ENCODE measurements at regions not wholly inside any gene's neighbourhood (a gene's known extent, or its start where the extent isn't known, plus 50 kb on each side); places are given as distances from the start of the nearest gene placed in this dataset.

DNA sequence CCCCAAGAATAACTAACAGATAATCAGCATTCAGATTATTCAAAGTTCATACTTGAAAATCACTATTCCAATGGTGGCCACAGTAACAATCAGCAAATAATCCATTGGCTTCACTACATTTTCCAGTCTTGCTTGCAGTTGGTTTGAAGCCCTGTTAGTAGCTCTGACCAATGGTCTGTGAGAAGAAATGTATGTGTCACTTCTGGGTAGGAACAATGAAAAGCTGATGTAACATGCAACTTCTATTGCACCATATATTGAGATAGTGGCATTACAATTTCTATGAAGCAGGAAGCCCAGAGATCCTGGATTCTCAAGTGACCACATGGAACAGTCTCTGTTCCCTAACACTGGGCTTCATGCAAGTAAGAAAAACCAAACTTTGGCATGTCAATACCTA, 250.9 kb upstream of the DAB1 start:
- TF ChIP-seq USF1 (IDR thresholded peaks at IDR 0.05) (no peak), MAX (IDR thresholded peaks at IDR 0.05) (no peak), FOXM1 (IDR thresholded peaks at IDR 0.05; ENCODE audit: borderline replicate concordance, low read depth) (no peak), TCF12 (IDR thresholded peaks at IDR 0.05; ENCODE audit: low read depth) (no peak), EGR1 (IDR thresholded peaks at IDR 0.05) (no peak), TAF1 (IDR thresholded peaks at IDR 0.05; ENCODE audit: low read depth) (no peak), YY1 (IDR thresholded peaks at IDR 0.05; ENCODE audit: low read depth) (no peak), EP300 (IDR thresholded peaks at IDR 0.05; ENCODE audit: borderline replicate concordance) (no peak), TEAD4 (IDR thresholded peaks at IDR 0.05) (no peak), CEBPB (IDR thresholded peaks at IDR 0.05) (no peak)
- TF ChIP-seq, protein P1, sequence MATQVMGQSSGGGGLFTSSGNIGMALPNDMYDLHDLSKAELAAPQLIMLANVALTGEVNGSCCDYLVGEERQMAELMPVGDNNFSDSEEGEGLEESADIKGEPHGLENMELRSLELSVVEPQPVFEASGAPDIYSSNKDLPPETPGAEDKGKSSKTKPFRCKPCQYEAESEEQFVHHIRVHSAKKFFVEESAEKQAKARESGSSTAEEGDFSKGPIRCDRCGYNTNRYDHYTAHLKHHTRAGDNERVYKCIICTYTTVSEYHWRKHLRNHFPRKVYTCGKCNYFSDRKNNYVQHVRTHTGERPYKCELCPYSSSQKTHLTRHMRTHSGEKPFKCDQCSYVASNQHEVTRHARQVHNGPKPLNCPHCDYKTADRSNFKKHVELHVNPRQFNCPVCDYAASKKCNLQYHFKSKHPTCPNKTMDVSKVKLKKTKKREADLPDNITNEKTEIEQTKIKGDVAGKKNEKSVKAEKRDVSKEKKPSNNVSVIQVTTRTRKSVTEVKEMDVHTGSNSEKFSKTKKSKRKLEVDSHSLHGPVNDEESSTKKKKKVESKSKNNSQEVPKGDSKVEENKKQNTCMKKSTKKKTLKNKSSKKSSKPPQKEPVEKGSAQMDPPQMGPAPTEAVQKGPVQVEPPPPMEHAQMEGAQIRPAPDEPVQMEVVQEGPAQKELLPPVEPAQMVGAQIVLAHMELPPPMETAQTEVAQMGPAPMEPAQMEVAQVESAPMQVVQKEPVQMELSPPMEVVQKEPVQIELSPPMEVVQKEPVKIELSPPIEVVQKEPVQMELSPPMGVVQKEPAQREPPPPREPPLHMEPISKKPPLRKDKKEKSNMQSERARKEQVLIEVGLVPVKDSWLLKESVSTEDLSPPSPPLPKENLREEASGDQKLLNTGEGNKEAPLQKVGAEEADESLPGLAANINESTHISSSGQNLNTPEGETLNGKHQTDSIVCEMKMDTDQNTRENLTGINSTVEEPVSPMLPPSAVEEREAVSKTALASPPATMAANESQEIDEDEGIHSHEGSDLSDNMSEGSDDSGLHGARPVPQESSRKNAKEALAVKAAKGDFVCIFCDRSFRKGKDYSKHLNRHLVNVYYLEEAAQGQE (IDR thresholded peaks at IDR 0.05; ENCODE audit: low read depth): no peak

Measured in Ishikawa (cell line).